OCI-LY1 (cell line): ENCODE measurements at regions not wholly inside any gene's neighbourhood (a gene's known extent, or its start where the extent isn't known, plus 50 kb on each side); places are given as distances from the start of the nearest gene placed in this dataset.

Experiments
- CTCF ChIP-seq: fragments of 200-600 bp; sonication (generic), shearing (Covaris generic); IDR thresholded peaks from 2 replicates; pipeline ENCODE4 v1.5.1; 2017; ENCODE audit warnings: mild to moderate bottlenecking, antibody characterized with exemption, low read length, moderate library complexity, mixed read lengths
- EZH2 ChIP-seq: fragments of 200-600 bp; sonication (generic), shearing (Covaris generic); IDR thresholded peaks from 2 replicates; pipeline ENCODE4 v1.8.0; 2017; ENCODE audit warnings: borderline replicate concordance, mixed run types, mild to moderate bottlenecking, antibody characterized with exemption, low read length, moderate library complexity, mixed read lengths

DNA sequence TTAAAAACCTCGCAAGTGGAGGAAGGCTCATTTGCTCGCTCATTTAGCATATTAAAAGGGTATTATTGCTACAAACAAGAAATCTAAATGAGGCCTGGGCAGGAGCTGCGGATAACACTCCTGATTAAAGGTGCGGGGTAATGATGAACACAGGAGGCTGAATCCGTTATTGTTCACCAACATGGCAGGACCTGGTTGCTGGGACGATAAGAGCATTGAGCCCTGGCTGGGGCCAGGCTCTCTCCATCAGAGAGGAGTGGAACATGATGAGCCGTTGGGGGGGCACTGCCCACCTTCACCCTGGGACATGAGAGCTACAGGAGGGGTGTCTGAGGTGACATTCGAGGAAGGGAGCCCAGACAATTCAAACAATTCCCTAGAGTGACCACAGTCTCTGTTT is 211.7 kb downstream of the NXPE2 start:
- TF ChIP-seq CTCF (no peak), EZH2 (no peak)
